ENCODE measurements at regions not wholly inside any gene's neighbourhood (a gene's known extent, or its start where the extent isn't known, plus 50 kb on each side); places are given as distances from the start of the nearest gene placed in this dataset.
"Not testable (repeated sequence)": the region's sequence is repeated elsewhere in the genome, so short reads cannot be mapped to it uniquely, and the experiment has no call there.

GRCh38 chr20:1757606-1758512, 100.3 kb upstream of the SIRPG start:
- DNase-seq (ENCODE audit: extremely low read depth in 1 of 2, low read depth in 1 of 2), result no peak

- no peak for DNase-seq (ENCODE audit: extremely low read depth in 1 of 2, low read depth in 1 of 2)
These were observed 99.5 kb upstream of the SIRPG start for GRCh38 chr20:1757072-1757471.

GRCh38 chr20:1754749-1755148, 97.2 kb upstream of the SIRPG start:
- no peak for DNase-seq (ENCODE audit: extremely low read depth in 1 of 2, low read depth in 1 of 2)

GRCh38 chr20:1754306-1754705, 96.7 kb upstream of the SIRPG start:
- DNase-seq (ENCODE audit: extremely low read depth in 1 of 2, low read depth in 1 of 2), result no peak

- no peak for DNase-seq (ENCODE audit: extremely low read depth in 1 of 2, low read depth in 1 of 2)
These were observed 94.5 kb upstream of the SIRPG start for GRCh38 chr20:1752045-1752444.

GRCh38 chr20:1748777-1749176, 91.2 kb upstream of the SIRPG start:
- DNase-seq (ENCODE audit: extremely low read depth in 1 of 2, low read depth in 1 of 2), result no peak

GRCh38 chr20:1747953-1748577, 90.5 kb upstream of the SIRPG start:
- DNase-seq (ENCODE audit: extremely low read depth in 1 of 2, low read depth in 1 of 2), result no peak

GRCh38 chr20:1742049-1742434, 84.5 kb upstream of the SIRPG start:
- not testable (repeated sequence) for DNase-seq (ENCODE audit: extremely low read depth in 1 of 2, low read depth in 1 of 2)

GRCh38 chr20:1741309-1742048, 83.9 kb upstream of the SIRPG start:
- DNase-seq (ENCODE audit: extremely low read depth in 1 of 2, low read depth in 1 of 2), result no peak

GRCh38 chr20:1737134-1737533, 79.6 kb upstream of the SIRPG start:
- no peak for DNase-seq (ENCODE audit: extremely low read depth in 1 of 2, low read depth in 1 of 2)

GRCh38 chr20:1735417-1736089, 78.0 kb upstream of the SIRPG start:
- no peak for DNase-seq (ENCODE audit: extremely low read depth in 1 of 2, low read depth in 1 of 2)

- DNase-seq (ENCODE audit: extremely low read depth in 1 of 2, low read depth in 1 of 2), result no peak
These were observed 76.8 kb upstream of the SIRPG start for GRCh38 chr20:1734269-1734858.

- not testable (repeated sequence) for DNase-seq (ENCODE audit: extremely low read depth in 1 of 2, low read depth in 1 of 2)
These were observed 74.3 kb upstream of the SIRPG start for GRCh38 chr20:1731828-1732375.

- DNase-seq (ENCODE audit: extremely low read depth in 1 of 2, low read depth in 1 of 2), result not testable (repeated sequence)
These were observed 73.6 kb upstream of the SIRPG start for GRCh38 chr20:1730981-1731711.

GRCh38 chr20:1727303-1727702, 69.7 kb upstream of the SIRPG start:
- not testable (repeated sequence) for DNase-seq (ENCODE audit: extremely low read depth in 1 of 2, low read depth in 1 of 2)

GRCh38 chr20:1724901-1725300, 67.3 kb upstream of the SIRPG start:
- no peak for DNase-seq (ENCODE audit: extremely low read depth in 1 of 2, low read depth in 1 of 2)

- no peak for DNase-seq (ENCODE audit: extremely low read depth in 1 of 2, low read depth in 1 of 2)
These were observed 65.0 kb upstream of the SIRPG start for GRCh38 chr20:1722513-1723050.

GRCh38 chr20:1721687-1722512, 64.3 kb upstream of the SIRPG start:
- DNase-seq (ENCODE audit: extremely low read depth in 1 of 2, low read depth in 1 of 2), result no peak
